ENCODE measurements at regions not wholly inside any gene's neighbourhood (a gene's known extent, or its start where the extent isn't known, plus 50 kb on each side); places are given as distances from the start of the nearest gene placed in this dataset.
"Not testable (repeated sequence)": the region's sequence is repeated elsewhere in the genome, so short reads cannot be mapped to it uniquely, and the experiment has no call there.

DNA sequence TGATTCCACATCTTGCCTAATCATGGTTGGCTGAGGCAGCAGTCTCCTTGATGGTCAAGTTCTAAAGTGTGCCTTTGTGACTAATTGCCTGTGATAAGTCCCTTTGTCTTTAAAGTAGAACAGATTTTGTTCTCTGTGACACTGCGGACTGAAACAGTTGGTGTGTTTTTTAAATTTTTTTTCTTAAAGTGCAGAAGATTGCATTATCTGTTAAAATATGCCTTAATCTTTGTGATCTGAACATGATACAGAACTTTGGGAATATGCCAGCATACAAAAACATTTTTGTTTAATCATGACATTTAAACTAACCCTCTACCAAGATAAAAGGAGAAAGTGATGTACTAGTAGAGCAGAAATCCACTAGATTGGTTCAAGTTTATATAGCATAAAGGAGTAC lies 1260.6 kb upstream of the ADGRL2 start:
- Histone ChIP-seq H3K36me3 (no peaks in the 10 kb centered on the region), H3K27ac (no peak overlapping the region), H3K9me3 (peaks cover 0 to 6% (median 0%) of the 10 kb centered on the region in 11 donors), H3K27me3 (no peaks in the 10 kb centered on the region), H3K4me1 (no peaks in the 10 kb centered on the region), H3K4me3 (no peak overlapping the region)
- ATAC-seq: no peak
- TF ChIP-seq, protein P1, sequence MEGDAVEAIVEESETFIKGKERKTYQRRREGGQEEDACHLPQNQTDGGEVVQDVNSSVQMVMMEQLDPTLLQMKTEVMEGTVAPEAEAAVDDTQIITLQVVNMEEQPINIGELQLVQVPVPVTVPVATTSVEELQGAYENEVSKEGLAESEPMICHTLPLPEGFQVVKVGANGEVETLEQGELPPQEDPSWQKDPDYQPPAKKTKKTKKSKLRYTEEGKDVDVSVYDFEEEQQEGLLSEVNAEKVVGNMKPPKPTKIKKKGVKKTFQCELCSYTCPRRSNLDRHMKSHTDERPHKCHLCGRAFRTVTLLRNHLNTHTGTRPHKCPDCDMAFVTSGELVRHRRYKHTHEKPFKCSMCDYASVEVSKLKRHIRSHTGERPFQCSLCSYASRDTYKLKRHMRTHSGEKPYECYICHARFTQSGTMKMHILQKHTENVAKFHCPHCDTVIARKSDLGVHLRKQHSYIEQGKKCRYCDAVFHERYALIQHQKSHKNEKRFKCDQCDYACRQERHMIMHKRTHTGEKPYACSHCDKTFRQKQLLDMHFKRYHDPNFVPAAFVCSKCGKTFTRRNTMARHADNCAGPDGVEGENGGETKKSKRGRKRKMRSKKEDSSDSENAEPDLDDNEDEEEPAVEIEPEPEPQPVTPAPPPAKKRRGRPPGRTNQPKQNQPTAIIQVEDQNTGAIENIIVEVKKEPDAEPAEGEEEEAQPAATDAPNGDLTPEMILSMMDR (IDR thresholded peaks at IDR 0.05): no peak
- intact Hi-C loops (cut with DNase I): no loop called here
- no peak for DNase-seq
- 80 to 89% methylated on average over 1 of the region's 1 CpG for WGBS, 2 donors

DNA sequence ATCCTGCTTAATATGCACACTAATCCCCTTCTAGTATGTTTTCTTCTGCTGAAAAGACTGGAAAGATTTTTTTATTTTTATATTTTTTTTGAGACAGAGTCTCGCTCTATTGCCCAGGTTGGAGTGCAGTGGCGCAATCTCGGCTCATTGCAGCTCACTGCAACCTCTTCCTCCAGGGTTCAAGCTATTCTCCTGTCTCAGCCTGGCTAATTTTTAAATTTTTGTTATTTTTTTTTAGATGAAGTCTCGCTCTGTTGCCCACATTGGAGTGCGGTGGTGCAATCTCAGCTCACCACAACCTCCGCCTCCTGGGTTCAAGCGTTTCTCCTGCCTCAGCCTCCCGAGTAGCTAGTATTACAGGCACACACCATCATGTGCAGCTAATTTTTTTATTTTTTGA lies 1261.4 kb upstream of the ADGRL2 start:
- H3K4me1 ChIP-seq; H3K27ac ChIP-seq; intact Hi-C loops (cut with DNase I); ATAC-seq; H3K9me3 ChIP-seq; H3K27me3 ChIP-seq; H3K4me3 ChIP-seq; H3K36me3 ChIP-seq; DNase-seq: not testable (repeated sequence)
- 94 to 96% methylated on average over 8 of the region's 8 CpGs for WGBS, 2 donors

DNA sequence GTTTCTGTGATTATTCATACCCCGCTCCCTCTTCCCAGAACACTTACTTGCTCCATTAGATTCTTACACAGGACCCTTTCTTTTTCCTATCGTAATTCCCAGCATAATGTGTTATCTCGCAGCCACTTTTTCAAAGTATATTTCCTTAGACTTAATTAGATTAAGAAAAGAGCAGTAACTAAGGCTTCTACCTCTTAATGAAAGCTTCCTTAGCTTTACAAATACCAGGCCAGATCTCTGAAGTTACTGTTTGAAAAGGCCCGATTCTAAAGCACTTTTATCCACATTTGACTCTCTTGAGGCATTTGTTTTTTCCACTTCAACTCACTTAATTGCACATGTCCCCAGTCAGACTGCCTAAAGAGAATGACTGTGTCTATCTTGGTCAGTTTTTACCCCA lies 1264.3 kb upstream of the ADGRL2 start:
- no peaks in the 10 kb centered on the region for H3K36me3 ChIP-seq
- no peaks in the 10 kb centered on the region for H3K4me1 ChIP-seq
- H3K27ac ChIP-seq: no peak overlapping the region
- peaks cover 0 to 6% (median 0%) of the 10 kb centered on the region in 11 donors for H3K9me3 ChIP-seq
- TF ChIP-seq, protein P1 (IDR thresholded peaks at IDR 0.05): no peak
- H3K4me3 ChIP-seq: no peak overlapping the region
- intact Hi-C loops (cut with DNase I): no loop called here
- WGBS, 2 donors: 75 to 79% methylated on average over 4 of the region's 4 CpGs
- ATAC-seq (no peak), DNase-seq (no peak)
- no peaks in the 10 kb centered on the region for H3K27me3 ChIP-seq

DNA sequence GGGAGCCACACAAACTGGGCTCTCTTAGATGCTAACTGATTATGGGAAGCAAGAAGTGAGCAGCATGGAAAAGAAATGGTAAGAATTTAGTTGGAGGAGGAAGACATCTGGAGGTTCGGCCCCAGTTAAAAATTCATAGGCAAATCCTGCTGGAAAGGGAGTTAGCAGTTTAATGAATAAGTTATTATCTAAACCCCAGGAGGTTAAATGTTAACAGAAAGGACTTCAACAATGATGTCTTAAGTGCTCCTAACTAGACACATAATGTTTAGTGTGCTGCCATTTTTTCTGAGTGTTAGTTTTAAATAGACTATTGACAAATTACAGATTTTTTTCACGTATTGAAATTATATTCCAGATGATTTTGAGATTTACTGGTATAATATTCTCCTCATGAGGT lies 1265.3 kb upstream of the ADGRL2 start:
- Histone ChIP-seq H3K4me3 (no peak overlapping the region), H3K27me3 (no peaks in the 10 kb centered on the region), H3K27ac (no peak overlapping the region), H3K36me3 (no peaks in the 10 kb centered on the region), H3K9me3 (peaks cover 0 to 6% (median 0%) of the 10 kb centered on the region in 11 donors), H3K4me1 (peaks cover 0 to under 1% (median 0%) of the 10 kb centered on the region in 9 donors)
- DNase-seq (no peak), ATAC-seq (no peak)
- intact Hi-C loops (cut with DNase I): no loop called here
- 66 to 73% methylated on average over 2 of the region's 2 CpGs for WGBS, 2 donors
- TF ChIP-seq, protein P1 (IDR thresholded peaks at IDR 0.05): no peak

DNA sequence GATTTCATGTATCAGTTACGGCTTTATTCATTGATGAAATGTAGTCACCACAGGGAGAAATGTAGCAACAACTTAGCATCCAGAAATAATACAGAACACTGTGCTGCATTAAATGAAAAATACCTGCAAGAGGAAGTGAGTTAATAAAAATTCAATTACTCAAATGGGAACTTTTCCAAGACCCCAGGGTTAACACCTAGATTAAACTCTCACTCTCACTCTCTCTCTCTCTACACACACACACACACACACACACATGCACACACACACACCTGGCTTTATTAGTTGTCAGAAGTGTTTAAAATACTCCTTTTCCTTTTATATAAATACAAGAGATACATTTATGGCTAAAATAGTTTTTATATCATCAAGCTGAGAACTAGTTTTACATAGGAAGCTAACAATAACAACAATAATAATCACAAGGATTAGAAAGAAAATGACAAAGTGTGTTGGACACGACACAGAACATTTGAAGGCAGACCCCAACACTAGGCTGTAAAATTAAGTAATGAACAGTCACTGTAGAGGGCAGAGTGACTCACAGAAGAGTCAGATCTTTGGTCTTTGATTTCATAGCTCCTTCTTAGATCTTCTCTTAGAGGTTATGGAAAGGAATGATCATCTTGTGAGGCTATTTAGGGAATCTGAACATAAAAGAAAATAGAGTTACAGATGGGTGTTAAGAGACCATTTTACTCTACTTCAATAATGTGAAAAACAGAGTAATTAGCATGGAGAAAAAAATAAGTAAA lies 1266.0 kb upstream of the ADGRL2 start:
- H3K4me3 ChIP-seq: no peak overlapping the region
- H3K9me3 ChIP-seq: no peaks in the 10 kb centered on the region
- no peaks in the 10 kb centered on the region for H3K36me3 ChIP-seq
- intact Hi-C loops (cut with DNase I): no loop called here
- no peaks in the 10 kb centered on the region for H3K27me3 ChIP-seq
- TF ChIP-seq, protein P1 (IDR thresholded peaks at IDR 0.05): no peak
- H3K4me1 ChIP-seq: peaks cover 0 to 5% (median 0%) of the 10 kb centered on the region in 9 donors
- ATAC-seq: no peak
- 79 to 80% methylated on average over 2 of the region's 2 CpGs for WGBS, 2 donors
- no peak overlapping the region for H3K27ac ChIP-seq
- DNase-seq: no peak
